Breast epithelium (tissue), 4 donors: ENCODE measurements at regions not wholly inside any gene's neighbourhood (a gene's known extent, or its start where the extent isn't known, plus 50 kb on each side); places are given as distances from the start of the nearest gene placed in this dataset.

Source experiments
- DNase-seq, 2 donors: peaks; one replicate each; pipeline ENCODE4 v3.0.0-alpha.2; 2019; ENCODE audit warnings: low spot score in 2 of 2
- H3K27ac ChIP-seq, 2 donors: fragments of 200-600 bp; sonication (generic) in 1 of 2; one replicate each; pipeline ENCODE4 v1.5.1; 2016 to 2019; ENCODE audit warnings: mild to moderate bottlenecking in 1 of 2
- H3K27me3 ChIP-seq, 2 donors: fragments of 200-600 bp; sonication (generic) in 1 of 2; one replicate each; pipeline versions ENCODE4 v1.5.1 to v1.6.0; 2017 to 2019; ENCODE audit warnings: control low read depth in 1 of 2, mild to moderate bottlenecking in 1 of 2
- H3K36me3 ChIP-seq: fragments of 200-600 bp; one replicate; pipeline ENCODE4 v1.5.1; 2019
- H3K4me1 ChIP-seq, 2 donors: fragments of 200-600 bp; sonication (generic); one replicate each; pipeline ENCODE4 v1.5.1; 2016 to 2019; ENCODE audit warnings: control low read depth in 1 of 2
- H3K4me3 ChIP-seq, 3 donors: fragments of 200-600 bp; sonication (generic); 1 replicate in 2 of 3; 2 replicates in 1 of 3; pipeline ENCODE4 v1.5.1; 2016 to 2019; ENCODE audit warnings: mild to moderate bottlenecking in 3 of 3, moderate library complexity in 2 of 3
- H3K9me3 ChIP-seq, 2 donors: fragments of 200-600 bp; sonication (generic) in 1 of 2; one replicate each; pipeline ENCODE4 v1.5.1; 2016 to 2019; ENCODE audit warnings: control low read depth in 1 of 2
- POLR2A ChIP-seq: fragments of 450-650 bp; IDR thresholded peaks from one replicate; pipeline ENCODE4 v1.6.1; 2016; ENCODE audit warnings: antibody characterized with exemption, mild to moderate bottlenecking, moderate library complexity
- POLR2AphosphoS5 ChIP-seq, 3 donors: sonication (generic); formaldehyde crosslinking; IDR thresholded peaks; one replicate each; pipeline ENCODE4 v1.6.1; 2017; ENCODE audit warnings: antibody characterized with exemption in 3 of 3
- intact Hi-C: fragments of 100-400 bp; cut with DNase I; formaldehyde crosslinking; loops from one replicate; pipeline ENCODE4 v1.15.1; 2023; ENCODE audit warnings: low total_unique reads
- TF ChIP-seq, protein P1 (sequence below), 3 donors: fragments of 450-650 bp; IDR thresholded peaks; one replicate each; pipeline ENCODE4 v1.5.1; 2016 to 2017; ENCODE audit warnings: antibody characterized with exemption in 3 of 3, mild to moderate bottlenecking in 3 of 3, moderate library complexity in 3 of 3

DNA sequence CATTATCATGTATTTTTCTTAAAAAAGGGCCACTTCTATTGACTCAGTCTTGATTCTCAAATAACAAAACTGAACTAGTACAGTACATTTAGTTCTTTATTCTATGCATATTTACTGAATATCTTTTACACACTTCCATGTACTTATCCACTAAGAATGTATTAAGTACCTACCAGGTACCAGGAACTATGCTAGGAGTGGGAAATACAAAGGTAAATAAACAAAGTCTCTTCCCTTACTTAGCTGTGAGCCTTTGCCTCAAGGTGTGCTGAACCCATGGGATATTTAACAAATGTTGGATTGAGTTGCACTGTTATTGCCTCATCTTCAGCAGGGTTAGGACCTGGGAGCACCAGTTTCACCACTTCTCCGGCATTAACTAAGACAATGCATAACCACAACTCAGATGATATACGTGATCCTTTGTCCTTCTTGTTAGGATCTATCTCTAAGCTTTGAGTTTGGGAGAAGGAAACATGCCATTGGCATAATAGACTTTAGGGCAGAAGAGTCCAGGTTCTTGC is 533.9 kb downstream of the TFAP2B start:
- TF ChIP-seq, protein P1, sequence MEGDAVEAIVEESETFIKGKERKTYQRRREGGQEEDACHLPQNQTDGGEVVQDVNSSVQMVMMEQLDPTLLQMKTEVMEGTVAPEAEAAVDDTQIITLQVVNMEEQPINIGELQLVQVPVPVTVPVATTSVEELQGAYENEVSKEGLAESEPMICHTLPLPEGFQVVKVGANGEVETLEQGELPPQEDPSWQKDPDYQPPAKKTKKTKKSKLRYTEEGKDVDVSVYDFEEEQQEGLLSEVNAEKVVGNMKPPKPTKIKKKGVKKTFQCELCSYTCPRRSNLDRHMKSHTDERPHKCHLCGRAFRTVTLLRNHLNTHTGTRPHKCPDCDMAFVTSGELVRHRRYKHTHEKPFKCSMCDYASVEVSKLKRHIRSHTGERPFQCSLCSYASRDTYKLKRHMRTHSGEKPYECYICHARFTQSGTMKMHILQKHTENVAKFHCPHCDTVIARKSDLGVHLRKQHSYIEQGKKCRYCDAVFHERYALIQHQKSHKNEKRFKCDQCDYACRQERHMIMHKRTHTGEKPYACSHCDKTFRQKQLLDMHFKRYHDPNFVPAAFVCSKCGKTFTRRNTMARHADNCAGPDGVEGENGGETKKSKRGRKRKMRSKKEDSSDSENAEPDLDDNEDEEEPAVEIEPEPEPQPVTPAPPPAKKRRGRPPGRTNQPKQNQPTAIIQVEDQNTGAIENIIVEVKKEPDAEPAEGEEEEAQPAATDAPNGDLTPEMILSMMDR (IDR thresholded peaks at IDR 0.05), result no peak
- peak in 1 of 3 donors; percentile 71 for TF ChIP-seq POLR2AphosphoS5 (IDR thresholded peaks at IDR 0.05)
- DNase-seq, result peak in 1 of 2 donors; percentile 37
- Histone ChIP-seq H3K4me1 (no peaks in the 10 kb centered on the region), H3K4me3 (no peak overlapping the region), H3K36me3 (no peaks in the 10 kb centered on the region), H3K27me3 (no peaks in the 10 kb centered on the region), H3K27ac (peak overlapping the region; percentile 52 to 80), H3K9me3 (no peaks in the 10 kb centered on the region)
- intact Hi-C loops, result no loop called here

DNA sequence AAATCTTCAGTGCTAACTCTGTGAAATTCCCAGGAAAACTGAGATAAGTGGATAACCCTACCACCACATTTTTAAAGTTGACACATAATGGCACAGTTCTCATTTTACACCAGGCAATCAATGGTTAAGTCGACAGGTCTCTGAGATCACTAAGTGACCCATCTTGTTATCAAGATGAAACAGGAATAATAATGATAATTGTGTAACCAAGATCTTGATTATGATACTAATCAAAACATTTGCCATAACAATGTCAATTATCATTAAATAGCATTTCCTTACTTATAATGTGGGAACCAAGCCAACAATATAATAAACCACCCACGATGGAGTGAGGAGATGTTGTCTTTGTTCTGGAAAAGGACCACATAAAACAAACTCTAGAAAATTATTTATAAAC is 541.6 kb downstream of the TFAP2B start:
- no peak overlapping the region for H3K27ac ChIP-seq
- no peak overlapping the region for H3K4me3 ChIP-seq
- no peak for DNase-seq
- no peaks in the 10 kb centered on the region for H3K27me3 ChIP-seq
- H3K9me3 ChIP-seq, result no peaks in the 10 kb centered on the region
- no peaks in the 10 kb centered on the region for H3K4me1 ChIP-seq
- TF ChIP-seq POLR2AphosphoS5 (IDR thresholded peaks at IDR 0.05) (no peak), POLR2A (no peak)
- TF ChIP-seq, protein P1 (IDR thresholded peaks at IDR 0.05), result no peak
- no peaks in the 10 kb centered on the region for H3K36me3 ChIP-seq
- intact Hi-C loops, result no loop called here

DNA sequence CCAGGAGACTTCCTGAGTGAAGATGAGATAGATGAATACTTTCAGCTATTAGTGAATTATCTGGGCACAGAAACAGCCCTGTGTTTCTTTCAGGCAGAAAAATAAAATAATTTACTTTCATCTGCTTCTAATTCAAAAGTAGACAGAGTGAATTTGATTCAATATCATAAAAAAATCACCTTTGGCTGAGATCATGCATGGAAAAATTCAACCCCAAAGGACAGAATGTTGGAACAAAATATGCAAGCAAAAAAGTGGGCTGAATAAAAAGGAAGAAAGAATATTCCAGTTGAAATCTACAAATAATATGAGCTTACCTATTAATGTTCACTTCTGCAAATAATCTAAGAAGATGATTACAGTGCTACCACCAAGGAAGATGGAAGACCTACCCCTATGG is 546.9 kb downstream of the TFAP2B start:
- no peak for DNase-seq

DNA sequence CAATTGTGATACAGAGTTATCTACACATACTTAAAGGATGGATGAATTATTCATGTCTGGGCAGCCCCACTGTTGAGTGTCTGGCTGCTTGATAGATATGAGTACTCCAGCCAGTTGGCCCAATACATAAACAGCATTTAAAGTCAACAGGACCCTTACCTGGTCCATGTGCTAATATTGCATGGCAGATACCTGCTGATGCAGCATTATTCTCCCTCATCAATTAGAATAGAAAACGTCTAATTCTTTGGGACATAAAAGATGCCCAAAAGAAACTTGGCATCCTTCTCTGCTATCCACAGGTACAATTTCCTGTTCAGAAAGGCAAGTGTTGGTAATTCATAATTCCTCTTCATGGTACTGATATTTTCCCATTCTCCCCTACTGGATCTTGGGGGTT is 550.8 kb downstream of the TFAP2B start:
- no peaks in the 10 kb centered on the region for H3K4me1 ChIP-seq
- no peaks in the 10 kb centered on the region for H3K27me3 ChIP-seq
- no peak overlapping the region for H3K4me3 ChIP-seq
- intact Hi-C loops, result no loop called here
- H3K9me3 ChIP-seq, result no peaks in the 10 kb centered on the region
- H3K27ac ChIP-seq, result no peak overlapping the region
- no peak for DNase-seq
- TF ChIP-seq POLR2A (no peak), POLR2AphosphoS5 (IDR thresholded peaks at IDR 0.05) (no peak)
- TF ChIP-seq, protein P1 (IDR thresholded peaks at IDR 0.05), result no peak
- no peaks in the 10 kb centered on the region for H3K36me3 ChIP-seq

More for the DNA sequence above, 546.9 kb downstream of the TFAP2B start:
- Histone ChIP-seq H3K9me3 (no peaks in the 10 kb centered on the region), H3K4me1 (no peaks in the 10 kb centered on the region), H3K27me3 (no peaks in the 10 kb centered on the region), H3K36me3 (no peaks in the 10 kb centered on the region), H3K27ac (no peak overlapping the region), H3K4me3 (no peak overlapping the region)
- intact Hi-C loops, result no loop called here
- TF ChIP-seq POLR2AphosphoS5 (IDR thresholded peaks at IDR 0.05) (no peak), POLR2A (no peak)
- TF ChIP-seq, protein P1 (IDR thresholded peaks at IDR 0.05), result no peak

DNA sequence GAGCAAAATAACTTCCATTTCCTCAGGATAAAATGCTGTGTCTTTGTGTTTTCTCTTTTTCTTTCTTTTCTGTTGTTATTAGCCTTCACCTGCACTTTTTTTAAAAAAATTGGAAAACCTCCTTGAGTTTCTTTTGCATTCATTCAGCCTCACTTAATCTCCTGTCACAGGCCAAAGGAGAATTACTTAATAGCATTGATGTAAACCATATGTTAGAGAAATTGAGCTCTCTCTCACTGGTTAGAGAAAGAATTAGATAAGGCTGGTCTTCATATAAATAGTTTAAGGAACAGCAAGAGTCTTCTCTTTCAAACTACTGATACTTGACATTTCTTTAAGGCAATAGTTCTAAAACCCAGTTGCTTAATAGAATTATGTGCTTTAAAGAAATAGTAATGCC is 564.2 kb downstream of the TFAP2B start:
- intact Hi-C loops, result no loop called here
- TF ChIP-seq, protein P1 (IDR thresholded peaks at IDR 0.05), result no peak
- TF ChIP-seq POLR2AphosphoS5 (IDR thresholded peaks at IDR 0.05) (no peak), POLR2A (no peak)
- no peak overlapping the region for H3K4me3 ChIP-seq
- H3K27me3 ChIP-seq, result no peaks in the 10 kb centered on the region
- no peak overlapping the region for H3K27ac ChIP-seq
- DNase-seq, result no peak
- H3K36me3 ChIP-seq, result no peaks in the 10 kb centered on the region
- H3K4me1 ChIP-seq, result no peaks in the 10 kb centered on the region
- no peaks in the 10 kb centered on the region for H3K9me3 ChIP-seq
